Peyer's patch (tissue), 4 donors: ENCODE measurements at regions not wholly inside any gene's neighbourhood (a gene's known extent, or its start where the extent isn't known, plus 50 kb on each side); places are given as distances from the start of the nearest gene placed in this dataset.

ENCODE experiments used
- DNase-seq, 3 donors: peaks; one replicate each; pipeline ENCODE4 v3.0.0-alpha.2; 2017 to 2019
- H3K27ac ChIP-seq, 4 donors: fragments of 200-600 bp; sonication (generic); one replicate each; pipeline ENCODE4 v1.5.1; 2016 to 2019
- H3K27me3 ChIP-seq, 2 donors: fragments of 200-600 bp; sonication (generic); one replicate each; pipeline ENCODE4 v1.5.1; 2019
- H3K36me3 ChIP-seq, 3 donors: fragments of 200-600 bp; sonication (generic); one replicate each; pipeline ENCODE4 v1.5.1; 2016 to 2019
- H3K4me1 ChIP-seq, 4 donors: fragments of 200-600 bp; sonication (generic); one replicate each; pipeline ENCODE4 v1.5.1; 2016 to 2019
- H3K4me3 ChIP-seq, 4 donors: fragments of 200-600 bp; sonication (generic); 1 replicate in 3 of 4; 2 replicates in 1 of 4; pipeline ENCODE4 v1.5.1; 2016 to 2019; ENCODE audit warnings: mild to moderate bottlenecking in 1 of 4
- H3K9me3 ChIP-seq, 4 donors: fragments of 200-600 bp; sonication (generic); one replicate each; pipeline ENCODE4 v1.5.1; 2016 to 2019; ENCODE audit warnings: mild to moderate bottlenecking in 1 of 4
- CTCF ChIP-seq, 6 experiments: fragments of 450-650 bp in 4 of 6; fragments of 200-600 bp in 2 of 6; sonication (generic) in 1 of 6; IDR thresholded peaks; one replicate each; pipeline ENCODE4 v1.5.1; 2017 to 2019; ENCODE audit warnings: antibody characterized with exemption in 6 of 6, mild to moderate bottlenecking in 3 of 6, moderate library complexity in 1 of 6
- POLR2A ChIP-seq, 2 donors: fragments of 450-650 bp; IDR thresholded peaks; one replicate each; pipeline ENCODE4 v1.5.1; 2017; ENCODE audit warnings: antibody characterized with exemption in 2 of 2, mild to moderate bottlenecking in 2 of 2, moderate library complexity in 2 of 2

GRCh38 chr6:40054186-40054585, 119.9 kb upstream of the MOCS1 start:
- no peaks in the 10 kb centered on the region for H3K9me3 ChIP-seq
- H3K4me3 ChIP-seq, result no peak overlapping the region
- TF ChIP-seq POLR2A (IDR thresholded peaks at IDR 0.05) (no peak), CTCF (IDR thresholded peaks at IDR 0.05) (no peak)
- H3K27ac ChIP-seq, result no peak overlapping the region
- H3K36me3 ChIP-seq, result no peaks in the 10 kb centered on the region
- DNase-seq, result no peak
- no peaks in the 10 kb centered on the region for H3K4me1 ChIP-seq
- no peaks in the 10 kb centered on the region for H3K27me3 ChIP-seq

- Histone ChIP-seq H3K27me3 (no peaks in the 10 kb centered on the region), H3K4me1 (no peaks in the 10 kb centered on the region), H3K4me3 (no peak overlapping the region), H3K27ac (no peak overlapping the region), H3K9me3 (no peaks in the 10 kb centered on the region), H3K36me3 (no peaks in the 10 kb centered on the region)
- no peak for DNase-seq
- TF ChIP-seq CTCF (IDR thresholded peaks at IDR 0.05) (no peak), POLR2A (IDR thresholded peaks at IDR 0.05) (no peak)
These were observed 114.9 kb upstream of the MOCS1 start for GRCh38 chr6:40049128-40049527.

- TF ChIP-seq CTCF (IDR thresholded peaks at IDR 0.05), result no peak
- TF ChIP-seq POLR2A (IDR thresholded peaks at IDR 0.05), result no peak
- no peak for DNase-seq
- no peak overlapping the region for H3K4me3 ChIP-seq
These were observed 109.9 kb upstream of the MOCS1 start for GRCh38 chr6:40044196-40044595.

GRCh38 chr6:40042232-40042631, 108.0 kb upstream of the MOCS1 start:
- no peaks in the 10 kb centered on the region for H3K4me1 ChIP-seq
- no peaks in the 10 kb centered on the region for H3K27me3 ChIP-seq
- H3K27ac ChIP-seq, result no peak overlapping the region
- no peak for TF ChIP-seq CTCF (IDR thresholded peaks at IDR 0.05)
- TF ChIP-seq POLR2A (IDR thresholded peaks at IDR 0.05), result no peak
- DNase-seq, result no peak
- H3K36me3 ChIP-seq, result no peaks in the 10 kb centered on the region
- H3K9me3 ChIP-seq, result no peaks in the 10 kb centered on the region
- H3K4me3 ChIP-seq, result no peak overlapping the region

More at GRCh38 chr6:40044196-40044595, 109.9 kb upstream of the MOCS1 start:
- Histone ChIP-seq H3K27me3 (no peaks in the 10 kb centered on the region), H3K27ac (no peak overlapping the region), H3K9me3 (no peaks in the 10 kb centered on the region), H3K36me3 (no peaks in the 10 kb centered on the region), H3K4me1 (no peaks in the 10 kb centered on the region)

- no peak for DNase-seq
- no peak overlapping the region for H3K27ac ChIP-seq
- H3K27me3 ChIP-seq, result no peaks in the 10 kb centered on the region
- no peaks in the 10 kb centered on the region for H3K36me3 ChIP-seq
- H3K4me1 ChIP-seq, result no peaks in the 10 kb centered on the region
- no peak overlapping the region for H3K4me3 ChIP-seq
- TF ChIP-seq POLR2A (IDR thresholded peaks at IDR 0.05) (no peak), CTCF (IDR thresholded peaks at IDR 0.05) (no peak)
- no peaks in the 10 kb centered on the region for H3K9me3 ChIP-seq
These were observed 104.8 kb upstream of the MOCS1 start for GRCh38 chr6:40039042-40039441.

GRCh38 chr6:40038626-40039025, 104.4 kb upstream of the MOCS1 start:
- Histone ChIP-seq H3K4me3 (no peak overlapping the region), H3K27me3 (no peaks in the 10 kb centered on the region), H3K27ac (no peak overlapping the region), H3K9me3 (no peaks in the 10 kb centered on the region), H3K4me1 (no peaks in the 10 kb centered on the region), H3K36me3 (no peaks in the 10 kb centered on the region)
- TF ChIP-seq POLR2A (IDR thresholded peaks at IDR 0.05) (no peak), CTCF (IDR thresholded peaks at IDR 0.05) (no peak)
- no peak for DNase-seq
